Gastroesophageal sphincter (tissue), 4 donors: ENCODE measurements at regions not wholly inside any gene's neighbourhood (a gene's known extent, or its start where the extent isn't known, plus 50 kb on each side); places are given as distances from the start of the nearest gene placed in this dataset.

Experiments used
- ATAC-seq: fragments of 150-250 bp; one replicate; pipeline ENCODE4 v1.9.1; 2016; ENCODE audit warnings: mild to moderate bottlenecking, moderate library complexity
- H3K27ac ChIP-seq, 4 donors: fragments of 200-600 bp; sonication (generic) in 3 of 4; 1 replicate in 3 of 4; 2 replicates in 1 of 4; pipeline ENCODE4 v1.5.1; 2016 to 2019
- H3K27me3 ChIP-seq: fragments of 200-600 bp; sonication (generic); one replicate; pipeline ENCODE4 v1.5.1; 2019
- H3K36me3 ChIP-seq, 2 donors: fragments of 200-600 bp; sonication (generic); one replicate each; pipeline ENCODE4 v1.5.1; 2019; ENCODE audit warnings: control low read depth in 1 of 2
- H3K4me1 ChIP-seq, 3 donors: fragments of 200-600 bp; sonication (generic); 1 replicate in 2 of 3; 2 replicates in 1 of 3; pipeline ENCODE4 v1.5.1; 2016 to 2019; ENCODE audit warnings: control low read depth in 2 of 3
- H3K4me3 ChIP-seq, 2 donors: fragments of 200-600 bp; sonication (generic); one replicate each; pipeline ENCODE4 v1.5.1; 2019; ENCODE audit warnings: mild to moderate bottlenecking in 1 of 2, moderate library complexity in 1 of 2
- H3K9me3 ChIP-seq, 3 donors: fragments of 200-600 bp; sonication (generic); one replicate each; pipeline ENCODE4 v1.5.1; 2017 to 2019; ENCODE audit warnings: control low read depth in 2 of 3
- EP300 ChIP-seq: sonication (generic); formaldehyde crosslinking; IDR thresholded peaks from one replicate; pipeline ENCODE4 v1.6.1; 2017; ENCODE audit warnings: antibody characterized with exemption, mild to moderate bottlenecking
- POLR2A ChIP-seq, 2 donors: fragments of 450-650 bp; IDR thresholded peaks; one replicate each; pipeline ENCODE4 v1.6.1; 2017; ENCODE audit warnings: antibody characterized with exemption in 2 of 2, mild to moderate bottlenecking in 2 of 2, moderate library complexity in 1 of 2
- POLR2AphosphoS5 ChIP-seq: sonication (generic); formaldehyde crosslinking; IDR thresholded peaks from one replicate; pipeline ENCODE4 v1.6.1; 2017; ENCODE audit warnings: antibody characterized with exemption
- WGBS, 2 donors: methylation state at CpG; one replicate each; pipeline ENCODE4 v1.1.5; 2018; ENCODE audit warnings: low coverage in 1 of 2; 5-methylcytosine and 5-hydroxymethylcytosine counted together
- TF ChIP-seq, protein P1 (sequence below), 4 experiments: fragments of 200-600 bp in 2 of 4; fragments of 450-650 bp in 2 of 4; sonication (generic) in 1 of 4; IDR thresholded peaks; one replicate each; pipeline ENCODE4 v1.5.1; 2017 to 2019; ENCODE audit warnings: antibody characterized with exemption in 4 of 4, mild to moderate bottlenecking in 2 of 4, moderate library complexity in 2 of 4

DNA sequence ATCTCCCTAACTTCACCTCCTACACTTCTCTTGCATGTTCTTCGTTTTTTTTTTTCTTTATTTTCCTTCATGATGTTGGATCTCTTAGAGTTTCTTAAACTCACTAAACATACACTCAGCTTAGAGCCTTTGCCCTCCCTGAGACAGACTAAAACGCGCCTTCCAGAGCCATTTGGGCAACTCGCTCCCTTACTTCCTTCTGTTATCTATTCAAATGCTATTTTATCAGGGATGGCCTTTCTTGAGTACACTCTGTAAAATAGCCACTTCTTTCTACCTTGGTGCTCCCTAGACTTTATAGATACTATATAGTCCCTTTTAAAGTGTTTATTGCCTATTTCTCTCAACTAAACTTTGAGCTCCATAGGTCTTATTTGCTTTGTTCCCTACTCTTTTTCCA, 598.2 kb upstream of the NECTIN3 start:
- Histone ChIP-seq H3K27me3 (no peaks in the 10 kb centered on the region), H3K4me1 (no peaks in the 10 kb centered on the region), H3K27ac (no peak overlapping the region), H3K4me3 (no peak overlapping the region), H3K36me3 (no peaks in the 10 kb centered on the region), H3K9me3 (no peaks in the 10 kb centered on the region)
- ATAC-seq, result no peak
- TF ChIP-seq EP300 (no peak), POLR2AphosphoS5 (no peak), POLR2A (IDR thresholded peaks at IDR 0.05) (no peak)
- TF ChIP-seq, protein P1, sequence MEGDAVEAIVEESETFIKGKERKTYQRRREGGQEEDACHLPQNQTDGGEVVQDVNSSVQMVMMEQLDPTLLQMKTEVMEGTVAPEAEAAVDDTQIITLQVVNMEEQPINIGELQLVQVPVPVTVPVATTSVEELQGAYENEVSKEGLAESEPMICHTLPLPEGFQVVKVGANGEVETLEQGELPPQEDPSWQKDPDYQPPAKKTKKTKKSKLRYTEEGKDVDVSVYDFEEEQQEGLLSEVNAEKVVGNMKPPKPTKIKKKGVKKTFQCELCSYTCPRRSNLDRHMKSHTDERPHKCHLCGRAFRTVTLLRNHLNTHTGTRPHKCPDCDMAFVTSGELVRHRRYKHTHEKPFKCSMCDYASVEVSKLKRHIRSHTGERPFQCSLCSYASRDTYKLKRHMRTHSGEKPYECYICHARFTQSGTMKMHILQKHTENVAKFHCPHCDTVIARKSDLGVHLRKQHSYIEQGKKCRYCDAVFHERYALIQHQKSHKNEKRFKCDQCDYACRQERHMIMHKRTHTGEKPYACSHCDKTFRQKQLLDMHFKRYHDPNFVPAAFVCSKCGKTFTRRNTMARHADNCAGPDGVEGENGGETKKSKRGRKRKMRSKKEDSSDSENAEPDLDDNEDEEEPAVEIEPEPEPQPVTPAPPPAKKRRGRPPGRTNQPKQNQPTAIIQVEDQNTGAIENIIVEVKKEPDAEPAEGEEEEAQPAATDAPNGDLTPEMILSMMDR (IDR thresholded peaks at IDR 0.05), result no peak
- WGBS, 2 donors, result 71 to 84% methylated on average over 4 of the region's 4 CpGs

DNA sequence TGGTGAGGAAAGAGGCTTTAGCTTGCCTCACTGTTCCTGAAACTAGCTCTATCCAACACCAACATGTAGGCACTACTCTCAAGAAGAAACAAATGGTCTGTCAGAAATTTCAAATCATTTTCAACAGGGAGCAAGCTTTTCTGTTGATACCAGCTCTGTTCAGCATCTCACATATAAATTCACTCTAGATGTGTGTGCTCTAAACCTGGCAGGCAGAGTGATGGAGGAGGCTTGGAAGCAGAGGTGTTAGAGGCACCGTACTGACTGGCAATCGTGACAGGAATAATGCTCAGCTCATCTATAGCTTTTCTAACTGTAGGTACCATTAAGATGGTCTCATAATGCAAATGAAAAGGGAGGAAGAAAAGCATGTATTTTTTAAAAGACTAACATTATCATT, 597.2 kb upstream of the NECTIN3 start:
- ATAC-seq, result no peak
- 29 to 66% methylated on average over 2 of the region's 2 CpGs for WGBS, 2 donors
- TF ChIP-seq, protein P1 (IDR thresholded peaks at IDR 0.05), result no peak
- no peak for TF ChIP-seq POLR2A (IDR thresholded peaks at IDR 0.05)
- TF ChIP-seq EP300, result no peak
- no peak for TF ChIP-seq POLR2AphosphoS5
- Histone ChIP-seq H3K4me1 (no peaks in the 10 kb centered on the region), H3K9me3 (no peaks in the 10 kb centered on the region), H3K36me3 (no peaks in the 10 kb centered on the region), H3K27me3 (no peaks in the 10 kb centered on the region), H3K4me3 (no peak overlapping the region), H3K27ac (no peak overlapping the region)

DNA sequence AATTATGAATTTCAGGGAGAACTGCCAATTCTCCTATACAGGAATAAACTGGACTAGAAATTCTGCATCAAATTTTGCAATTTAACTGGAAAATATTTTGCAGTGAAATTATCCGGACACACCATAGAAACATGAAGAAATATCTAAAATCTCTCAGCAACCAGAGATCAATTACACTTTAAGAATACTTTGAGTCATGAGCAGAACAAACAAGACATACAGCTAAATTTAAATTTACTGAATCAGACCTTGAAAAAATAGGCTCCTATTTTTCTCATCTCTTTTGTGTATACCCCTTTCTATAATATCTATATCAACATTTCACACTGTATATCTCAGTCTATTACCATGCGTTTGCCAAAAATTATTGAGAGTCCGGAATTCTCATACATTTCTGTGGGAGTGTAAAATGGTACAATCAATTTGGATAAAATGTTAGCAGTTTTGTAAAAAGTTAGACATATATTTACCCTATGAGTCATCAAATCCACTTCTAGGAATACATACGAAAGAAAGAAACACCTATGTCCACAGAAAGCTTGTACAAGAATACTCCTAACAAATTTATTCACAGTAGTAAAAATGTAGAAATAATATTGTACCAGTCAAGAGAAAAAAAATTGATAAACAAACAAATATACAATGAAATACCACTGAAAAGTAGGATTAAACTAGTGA, 593.1 kb upstream of the NECTIN3 start:
- H3K36me3 ChIP-seq, result no peaks in the 10 kb centered on the region
- TF ChIP-seq POLR2A (IDR thresholded peaks at IDR 0.05), result no peak
- TF ChIP-seq, protein P1 (IDR thresholded peaks at IDR 0.05), result no peak
- no peak for TF ChIP-seq POLR2AphosphoS5
- no peak for TF ChIP-seq EP300
- no peaks in the 10 kb centered on the region for H3K4me1 ChIP-seq
- no peak overlapping the region for H3K27ac ChIP-seq
- WGBS, 2 donors, result 84 to 91% methylated on average over 4 of the region's 4 CpGs
- H3K9me3 ChIP-seq, result peaks cover 0 to 9% (median 0%) of the 10 kb centered on the region in 3 donors
- H3K27me3 ChIP-seq, result no peaks in the 10 kb centered on the region
- no peak for ATAC-seq
- H3K4me3 ChIP-seq, result no peak overlapping the region

DNA sequence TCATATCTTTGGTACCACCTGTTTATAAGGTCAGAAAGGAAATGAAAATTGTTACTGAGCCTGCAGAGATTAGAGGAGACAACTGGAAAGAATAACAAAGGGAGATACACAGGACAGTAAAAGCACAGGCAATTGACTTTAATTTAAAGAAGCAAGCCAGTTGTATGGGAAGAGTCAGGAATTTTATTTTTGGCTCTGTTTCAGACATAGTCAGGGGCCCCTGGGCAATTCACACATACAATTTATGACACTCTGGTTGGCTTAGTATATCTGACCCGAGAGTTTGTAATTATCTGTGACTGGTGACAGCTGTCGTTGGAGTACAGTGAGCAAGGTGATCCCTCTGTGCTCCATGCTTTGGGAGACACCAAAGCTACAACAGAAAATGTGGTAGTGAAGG, 591.9 kb upstream of the NECTIN3 start:
- TF ChIP-seq EP300 (no peak), POLR2A (IDR thresholded peaks at IDR 0.05) (no peak), POLR2AphosphoS5 (no peak)
- TF ChIP-seq, protein P1 (IDR thresholded peaks at IDR 0.05), result no peak

DNA sequence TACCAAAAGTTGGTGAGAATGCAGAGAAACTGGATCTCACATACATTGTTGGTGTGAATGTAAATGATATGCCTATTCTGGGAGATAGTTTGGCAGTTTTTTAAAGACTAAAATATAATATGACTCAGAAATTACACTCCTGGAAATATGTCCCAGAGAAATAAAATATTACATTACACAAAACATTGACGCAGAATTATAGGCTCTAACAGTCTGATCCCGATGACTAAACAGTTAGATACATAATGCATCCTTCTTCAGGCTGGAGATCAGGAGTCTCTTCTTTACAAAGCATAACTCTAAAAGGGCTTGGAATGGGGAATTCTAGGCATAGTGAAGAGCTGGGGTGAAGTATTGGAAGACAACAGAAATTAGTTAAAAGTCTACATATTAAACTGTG, 586.2 kb upstream of the NECTIN3 start:
- H3K27ac ChIP-seq, result no peak overlapping the region
- H3K4me3 ChIP-seq, result no peak overlapping the region
- ATAC-seq, result no peak
- no peaks in the 10 kb centered on the region for H3K4me1 ChIP-seq
- whole genome bisulfite sequencing, 2 donors, result 86 to 100% methylated on average over 1 to 2 of the region's 2 CpGs
- TF ChIP-seq POLR2AphosphoS5, result no peak
- TF ChIP-seq POLR2A (IDR thresholded peaks at IDR 0.05), result no peak
- TF ChIP-seq EP300, result no peak
- TF ChIP-seq, protein P1 (IDR thresholded peaks at IDR 0.05), result no peak
- H3K27me3 ChIP-seq, result no peaks in the 10 kb centered on the region
- H3K9me3 ChIP-seq, result peaks cover 0 to 45% (median 0%) of the 10 kb centered on the region in 3 donors
- no peaks in the 10 kb centered on the region for H3K36me3 ChIP-seq

More for the DNA sequence above, 591.9 kb upstream of the NECTIN3 start:
- WGBS, 2 donors, result 55 to 70% methylated on average over 2 of the region's 2 CpGs
- Histone ChIP-seq H3K27ac (no peak overlapping the region), H3K4me3 (no peak overlapping the region), H3K27me3 (no peaks in the 10 kb centered on the region), H3K36me3 (no peaks in the 10 kb centered on the region), H3K4me1 (no peaks in the 10 kb centered on the region), H3K9me3 (peaks cover 0 to 19% (median 0%) of the 10 kb centered on the region in 3 donors)
- ATAC-seq, result no peak
